IMR-90 (cell line): ENCODE measurements at regions not wholly inside any gene's neighbourhood (a gene's known extent, or its start where the extent isn't known, plus 50 kb on each side); places are given as distances from the start of the nearest gene placed in this dataset.

Experiments
- CEBPB ChIP-seq: IDR thresholded peaks from 2 replicates; pipeline ENCODE4 v1.6.1; 2012; ENCODE audit warnings: low read depth, low read length, improper control_type of control experiment
- CTCF ChIP-seq: conservative IDR thresholded peaks from 2 replicates; pipeline ENCODE4 v1.5.1; 2012; ENCODE audit warnings: mild to moderate bottlenecking, low read depth, low read length, improper control_type of control experiment
- FOS ChIP-seq: fragments of 150-350 bp; IDR thresholded peaks from 2 replicates; pipeline ENCODE4 v1.6.1; 2016; ENCODE audit warnings: low read depth, low read length
- POLR2A ChIP-seq: IDR thresholded peaks from 2 replicates; pipeline ENCODE4 v1.6.1; 2012; ENCODE audit warnings: mild to moderate bottlenecking, low read depth, low read length
- RAD21 ChIP-seq: IDR thresholded peaks from 2 replicates; pipeline ENCODE4 v1.6.1; 2012; ENCODE audit warnings: low read length, improper control_type of control experiment
- SMC3 ChIP-seq: fragments of 150-350 bp; IDR thresholded peaks from 2 replicates; pipeline ENCODE4 v1.6.1; 2016; ENCODE audit warnings: low read depth, mild to moderate bottlenecking, antibody characterized with exemption, low read length, moderate library complexity

- no peak for TF ChIP-seq CEBPB
- no peak for TF ChIP-seq CTCF
- TF ChIP-seq SMC3 = no peak
- TF ChIP-seq POLR2A = no peak
- no peak for TF ChIP-seq RAD21
- no peak for TF ChIP-seq FOS
Measured at GRCh38 chr3:78427303-78427702, 1340.5 kb downstream of the ROBO1 start.
